Activated CD4-positive, alpha-beta T cell treated with anti-CD3 and anti-CD28 coated beads for 4 hours (primary cell): ENCODE measurements at regions not wholly inside any gene's neighbourhood (a gene's known extent, or its start where the extent isn't known, plus 50 kb on each side); places are given as distances from the start of the nearest gene placed in this dataset.

Experiments
- DNase-seq, 2 donors: peaks; one replicate each; pipeline ENCODE4 v3.0.0-alpha.2; 2020

- no peak for DNase-seq
Observed at GRCh38 chr4:13118633-13119032, 365.5 kb downstream of the RAB28 start.

- no peak for DNase-seq
Observed at GRCh38 chr4:13117185-13117584, 367.0 kb downstream of the RAB28 start.

GRCh38 chr4:13112030-13112429, 372.1 kb downstream of the RAB28 start:
- DNase-seq, result no peak

GRCh38 chr4:13109536-13109935, 374.6 kb downstream of the RAB28 start:
- no peak for DNase-seq

GRCh38 chr4:13108096-13108495, 376.0 kb downstream of the RAB28 start:
- DNase-seq, result no peak

GRCh38 chr4:13103382-13104015, 380.6 kb downstream of the RAB28 start:
- DNase-seq, result no peak

GRCh38 chr4:13102092-13102742, 381.9 kb downstream of the RAB28 start:
- no peak for DNase-seq

- DNase-seq, result no peak
Observed at GRCh38 chr4:13097971-13098370, 386.2 kb downstream of the RAB28 start.

- DNase-seq, result no peak
Observed at GRCh38 chr4:13095722-13096121, 388.4 kb downstream of the RAB28 start.

- no peak for DNase-seq
Observed at GRCh38 chr4:13093170-13093569, 391.0 kb downstream of the RAB28 start.

GRCh38 chr4:13092702-13093101, 391.4 kb downstream of the RAB28 start:
- DNase-seq, result no peak

GRCh38 chr4:13089659-13089998, 394.5 kb downstream of the RAB28 start:
- no peak for DNase-seq

GRCh38 chr4:13088726-13089658, 395.1 kb downstream of the RAB28 start:
- DNase-seq, result no peak

GRCh38 chr4:13087041-13087440, 397.1 kb downstream of the RAB28 start:
- no peak for DNase-seq

- no peak for DNase-seq
Observed at GRCh38 chr4:13084210-13084609, 399.9 kb downstream of the RAB28 start.

- DNase-seq, result no peak
Observed at GRCh38 chr4:13081830-13082229, 402.3 kb downstream of the RAB28 start.

GRCh38 chr4:13067077-13067476, 417.1 kb downstream of the RAB28 start:
- DNase-seq, result no peak

- no peak for DNase-seq
Observed at GRCh38 chr4:13059019-13059418, 425.1 kb downstream of the RAB28 start.

GRCh38 chr4:13056630-13057189, 427.4 kb downstream of the RAB28 start:
- DNase-seq, result no peak

- DNase-seq, result no peak
Observed at GRCh38 chr4:13054420-13054970, 429.6 kb downstream of the RAB28 start.

GRCh38 chr4:13047591-13047990, 436.5 kb downstream of the RAB28 start:
- no peak for DNase-seq

GRCh38 chr4:13036841-13037240, 447.3 kb downstream of the RAB28 start:
- DNase-seq, result no peak

GRCh38 chr4:13032936-13033335, 451.2 kb downstream of the RAB28 start:
- no peak for DNase-seq
